ENCODE measurements at regions not wholly inside any gene's neighbourhood (a gene's known extent, or its start where the extent isn't known, plus 50 kb on each side); places are given as distances from the start of the nearest gene placed in this dataset.

GRCh38 chr13:108120302-108120701 lies 95.0 kb downstream of the LIG4 start:
- TF ChIP-seq Cebpa-rat (IDR thresholded peaks at IDR 0.05) = no peak
- no peaks in the 10 kb centered on the region for H3K27me3 ChIP-seq
- no peak overlapping the region for H3K27ac ChIP-seq
- no peak overlapping the region for H3K9ac ChIP-seq
- no peaks in the 10 kb centered on the region for H3K9me3 ChIP-seq
- no peak overlapping the region for H3K4me3 ChIP-seq
- no peaks in the 10 kb centered on the region for H4K20me1 ChIP-seq
- H3K36me3 ChIP-seq = no peaks in the 10 kb centered on the region
- H3K4me1 ChIP-seq = no peaks in the 10 kb centered on the region
- H3K4me2 ChIP-seq = no peak overlapping the region

GRCh38 chr13:108115738-108116137 lies 99.6 kb downstream of the LIG4 start:
- Histone ChIP-seq H3K9ac (no peak overlapping the region), H3K27ac (no peak overlapping the region), H3K4me2 (no peak overlapping the region), H3K4me3 (no peak overlapping the region), H3K27me3 (no peaks in the 10 kb centered on the region), H3K36me3 (no peaks in the 10 kb centered on the region), H4K20me1 (no peaks in the 10 kb centered on the region), H3K4me1 (no peaks in the 10 kb centered on the region), H3K9me3 (no peaks in the 10 kb centered on the region)
- no peak for TF ChIP-seq Cebpa-rat (IDR thresholded peaks at IDR 0.05)

GRCh38 chr13:108113407-108113806 lies 101.9 kb downstream of the LIG4 start:
- H3K27me3 ChIP-seq = no peaks in the 10 kb centered on the region
- H3K27ac ChIP-seq = no peak overlapping the region
- H3K9ac ChIP-seq = no peak overlapping the region
- no peaks in the 10 kb centered on the region for H4K20me1 ChIP-seq
- no peaks in the 10 kb centered on the region for H3K36me3 ChIP-seq
- H3K4me1 ChIP-seq = no peaks in the 10 kb centered on the region
- no peak overlapping the region for H3K4me2 ChIP-seq
- H3K4me3 ChIP-seq = no peak overlapping the region
- TF ChIP-seq Cebpa-rat (IDR thresholded peaks at IDR 0.05) = no peak
- no peaks in the 10 kb centered on the region for H3K9me3 ChIP-seq

GRCh38 chr13:108104736-108105135 lies 110.6 kb downstream of the LIG4 start:
- Histone ChIP-seq H3K4me1 (no peaks in the 10 kb centered on the region), H3K4me2 (no peak overlapping the region), H3K36me3 (no peaks in the 10 kb centered on the region), H3K9ac (no peak overlapping the region), H3K9me3 (no peaks in the 10 kb centered on the region), H3K27ac (no peak overlapping the region), H3K4me3 (no peak overlapping the region), H3K27me3 (no peaks in the 10 kb centered on the region), H4K20me1 (no peaks in the 10 kb centered on the region)
- no peak for TF ChIP-seq Cebpa-rat (IDR thresholded peaks at IDR 0.05)

- H3K4me3 ChIP-seq = no peak overlapping the region
- H3K4me2 ChIP-seq = no peak overlapping the region
- H3K27me3 ChIP-seq = no peaks in the 10 kb centered on the region
- H3K27ac ChIP-seq = no peak overlapping the region
- H3K9me3 ChIP-seq = no peaks in the 10 kb centered on the region
- H3K4me1 ChIP-seq = no peaks in the 10 kb centered on the region
- no peak overlapping the region for H3K9ac ChIP-seq
- H3K36me3 ChIP-seq = no peaks in the 10 kb centered on the region
- TF ChIP-seq Cebpa-rat (IDR thresholded peaks at IDR 0.05) = no peak
- no peaks in the 10 kb centered on the region for H4K20me1 ChIP-seq
Measured at GRCh38 chr13:108102771-108103170, 112.6 kb downstream of the LIG4 start.

- Histone ChIP-seq H4K20me1 (no peaks in the 10 kb centered on the region), H3K4me2 (no peak overlapping the region), H3K9ac (no peak overlapping the region), H3K4me3 (no peak overlapping the region), H3K27me3 (no peaks in the 10 kb centered on the region), H3K4me1 (no peaks in the 10 kb centered on the region), H3K9me3 (no peaks in the 10 kb centered on the region), H3K36me3 (no peaks in the 10 kb centered on the region), H3K27ac (no peak overlapping the region)
- no peak for TF ChIP-seq Cebpa-rat (IDR thresholded peaks at IDR 0.05)
Measured at GRCh38 chr13:108096301-108096915, 118.9 kb downstream of the LIG4 start.

GRCh38 chr13:108095036-108095435 lies 120.3 kb downstream of the LIG4 start:
- Histone ChIP-seq H3K36me3 (no peaks in the 10 kb centered on the region), H3K9ac (no peak overlapping the region), H3K27ac (no peak overlapping the region), H3K4me3 (no peak overlapping the region), H3K9me3 (no peaks in the 10 kb centered on the region), H3K27me3 (no peaks in the 10 kb centered on the region), H3K4me2 (no peak overlapping the region), H4K20me1 (no peaks in the 10 kb centered on the region), H3K4me1 (no peaks in the 10 kb centered on the region)
- no peak for TF ChIP-seq Cebpa-rat (IDR thresholded peaks at IDR 0.05)

GRCh38 chr13:108093616-108094015 lies 121.7 kb downstream of the LIG4 start:
- H3K9ac ChIP-seq = no peak overlapping the region
- no peaks in the 10 kb centered on the region for H4K20me1 ChIP-seq
- H3K27ac ChIP-seq = no peak overlapping the region
- no peaks in the 10 kb centered on the region for H3K36me3 ChIP-seq
- no peak for TF ChIP-seq Cebpa-rat (IDR thresholded peaks at IDR 0.05)
- H3K4me1 ChIP-seq = no peaks in the 10 kb centered on the region
- no peaks in the 10 kb centered on the region for H3K9me3 ChIP-seq
- H3K27me3 ChIP-seq = no peaks in the 10 kb centered on the region
- H3K4me2 ChIP-seq = no peak overlapping the region
- no peak overlapping the region for H3K4me3 ChIP-seq

- Histone ChIP-seq H3K9ac (no peak overlapping the region), H3K4me3 (no peak overlapping the region)
- no peak for TF ChIP-seq Cebpa-rat (IDR thresholded peaks at IDR 0.05)
Measured at GRCh38 chr13:108087810-108088209, 127.5 kb downstream of the LIG4 start.

GRCh38 chr13:108086678-108087077 lies 128.7 kb downstream of the LIG4 start:
- Histone ChIP-seq H3K36me3 (no peaks in the 10 kb centered on the region), H3K9me3 (no peaks in the 10 kb centered on the region), H4K20me1 (no peaks in the 10 kb centered on the region), H3K4me2 (no peak overlapping the region), H3K27me3 (no peaks in the 10 kb centered on the region), H3K4me3 (no peak overlapping the region), H3K9ac (no peak overlapping the region), H3K27ac (no peak overlapping the region), H3K4me1 (no peaks in the 10 kb centered on the region)
- TF ChIP-seq Cebpa-rat (IDR thresholded peaks at IDR 0.05) = no peak

More at GRCh38 chr13:108087810-108088209, 127.5 kb downstream of the LIG4 start:
- H3K4me1 ChIP-seq = no peaks in the 10 kb centered on the region
- no peaks in the 10 kb centered on the region for H3K9me3 ChIP-seq
- no peaks in the 10 kb centered on the region for H3K27me3 ChIP-seq
- H3K36me3 ChIP-seq = no peaks in the 10 kb centered on the region
- H4K20me1 ChIP-seq = no peaks in the 10 kb centered on the region
- no peak overlapping the region for H3K4me2 ChIP-seq
- no peak overlapping the region for H3K27ac ChIP-seq

GRCh38 chr13:108084840-108085239 lies 130.5 kb downstream of the LIG4 start:
- TF ChIP-seq Cebpa-rat (IDR thresholded peaks at IDR 0.05) = no peak
- H3K9ac ChIP-seq = no peak overlapping the region
- no peak overlapping the region for H3K4me3 ChIP-seq

More at GRCh38 chr13:108084840-108085239, 130.5 kb downstream of the LIG4 start:
- Histone ChIP-seq H3K4me1 (no peaks in the 10 kb centered on the region), H3K36me3 (no peaks in the 10 kb centered on the region), H3K27me3 (no peaks in the 10 kb centered on the region), H4K20me1 (no peaks in the 10 kb centered on the region), H3K4me2 (no peak overlapping the region), H3K9me3 (no peaks in the 10 kb centered on the region), H3K27ac (no peak overlapping the region)
